Mesodermal cell (in vitro differentiated cells): ENCODE measurements at regions not wholly inside any gene's neighbourhood (a gene's known extent, or its start where the extent isn't known, plus 50 kb on each side); places are given as distances from the start of the nearest gene placed in this dataset.
"Not testable (repeated sequence)": the region's sequence is repeated elsewhere in the genome, so short reads cannot be mapped to it uniquely, and the experiment has no call there.

Experiments used
- H3K27ac ChIP-seq: 2 replicates; pipeline ENCODE4 v1.7.0; 2013; ENCODE audit warnings: mild to moderate bottlenecking, low read depth, low read length, moderate library complexity; ENCODE audit not compliant: severe bottlenecking
- H3K36me3 ChIP-seq: 2 replicates; pipeline ENCODE4 v1.7.1; 2013; ENCODE audit warnings: mild to moderate bottlenecking, low read length, moderate library complexity; ENCODE audit not compliant: control insufficient read depth, insufficient read depth
- H3K4me1 ChIP-seq: one replicate; pipeline ENCODE4 v1.7.1; 2013; ENCODE audit warnings: mild to moderate bottlenecking, low read length; ENCODE audit not compliant: insufficient read depth, control insufficient read depth, poor library complexity, severe bottlenecking
- H3K4me3 ChIP-seq: 2 replicates; pipeline ENCODE4 v1.7.0; 2013; ENCODE audit warnings: low read length, control low read depth, mild to moderate bottlenecking; ENCODE audit not compliant: insufficient read depth, poor library complexity, severe bottlenecking; ENCODE audit errors: extremely low read depth
- H3K9me3 ChIP-seq: 2 replicates; pipeline ENCODE4 v1.7.1; 2013; ENCODE audit warnings: mild to moderate bottlenecking, low read length, moderate library complexity; ENCODE audit not compliant: control insufficient read depth
- WGBS, 2 experiments: methylation state at CpG; one replicate each; pipeline ENCODE4 v1.1.5; 2013; ENCODE audit warnings: missing lambda C conversion rate in 2 of 2; ENCODE audit not compliant: insufficient coverage in 2 of 2; 5-methylcytosine and 5-hydroxymethylcytosine counted together

DNA sequence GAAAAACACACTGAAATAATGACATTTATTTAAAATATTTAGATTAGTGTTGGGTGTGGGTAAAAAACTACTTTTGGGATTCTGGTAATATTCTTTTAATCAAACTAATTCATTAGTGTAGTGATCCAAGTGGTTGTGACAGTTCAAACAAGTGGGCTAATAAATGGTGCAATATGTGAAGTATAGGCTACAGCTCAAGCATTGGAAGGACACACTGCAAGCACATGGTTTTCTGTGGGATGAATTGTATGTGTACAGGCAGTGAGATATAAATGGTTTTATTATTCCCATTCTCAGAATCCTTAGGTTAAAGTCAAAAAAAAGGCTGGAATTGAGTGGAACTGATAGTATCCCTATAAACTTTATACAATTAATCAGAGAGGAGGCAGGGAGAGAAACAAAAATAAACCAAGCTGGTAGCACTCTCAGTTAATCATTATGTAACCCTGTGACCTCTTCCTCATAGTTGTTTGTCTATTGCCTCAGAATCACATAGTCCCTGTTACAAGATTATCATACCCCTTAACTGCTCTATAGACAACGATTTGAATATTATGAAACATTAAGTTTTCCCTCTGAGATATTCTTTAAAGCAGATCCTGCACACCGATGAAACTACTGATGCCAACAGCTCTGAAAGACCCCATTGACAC lies 1755.4 kb upstream of the ACO1 start:
- Histone ChIP-seq H3K9me3 (no peaks in the 10 kb centered on the region), H3K4me3 (no peak overlapping the region), H3K27ac (peak overlapping the region; percentile 51), H3K36me3 (no peaks in the 10 kb centered on the region), H3K4me1 (peaks cover 8% of the 10 kb centered on the region)
- WGBS, 2 experiments = 95 to 100% methylated on average over 2 of the region's 2 CpGs

DNA sequence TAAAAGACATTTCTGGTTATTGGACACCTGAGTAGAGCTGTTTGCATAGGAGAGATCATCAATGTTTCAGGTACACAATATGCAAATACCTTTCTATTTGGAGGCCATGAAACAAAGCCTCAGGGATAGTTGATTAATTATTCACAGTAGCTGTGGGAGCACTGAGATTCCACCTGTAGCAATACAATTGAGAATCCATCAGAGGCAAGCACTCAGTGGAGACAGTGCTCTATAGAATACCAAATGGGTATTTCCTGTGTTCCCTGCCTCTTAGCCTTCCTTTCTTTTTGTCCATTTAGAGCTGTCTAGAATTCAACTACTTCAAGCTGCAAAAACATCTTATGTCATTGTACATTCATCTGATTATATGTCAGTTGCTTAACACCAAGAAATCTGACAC lies 1754.0 kb upstream of the ACO1 start:
- H3K36me3 ChIP-seq = no peaks in the 10 kb centered on the region
- no peak overlapping the region for H3K27ac ChIP-seq
- no peak overlapping the region for H3K4me3 ChIP-seq
- no peaks in the 10 kb centered on the region for H3K9me3 ChIP-seq
- H3K4me1 ChIP-seq = peaks cover 8% of the 10 kb centered on the region

DNA sequence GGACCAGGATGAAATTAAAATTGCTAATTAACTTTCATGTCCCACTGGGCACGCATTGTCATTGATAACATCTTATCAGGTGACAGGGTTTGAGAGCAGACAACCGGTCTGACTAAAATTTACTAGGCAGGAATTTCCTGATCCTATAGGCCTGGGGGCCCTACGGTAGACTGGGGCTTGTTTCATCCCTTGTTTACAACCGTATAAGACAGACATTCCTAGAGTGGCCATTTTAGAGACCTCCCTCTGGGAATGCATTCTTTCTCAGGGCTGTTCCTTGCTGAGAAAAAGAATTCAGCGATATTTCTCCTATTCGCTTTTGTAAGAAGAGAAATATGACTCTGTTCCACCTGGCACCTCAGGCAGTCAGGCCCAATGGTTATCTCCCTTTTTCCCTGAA lies 1737.8 kb upstream of the ACO1 start:
- H3K4me3 ChIP-seq, H3K27ac ChIP-seq, H3K9me3 ChIP-seq, H3K36me3 ChIP-seq, H3K4me1 ChIP-seq: not testable (repeated sequence)
- WGBS, 2 experiments = 87 to 91% methylated on average over 4 to 6 of the region's 6 CpGs

DNA sequence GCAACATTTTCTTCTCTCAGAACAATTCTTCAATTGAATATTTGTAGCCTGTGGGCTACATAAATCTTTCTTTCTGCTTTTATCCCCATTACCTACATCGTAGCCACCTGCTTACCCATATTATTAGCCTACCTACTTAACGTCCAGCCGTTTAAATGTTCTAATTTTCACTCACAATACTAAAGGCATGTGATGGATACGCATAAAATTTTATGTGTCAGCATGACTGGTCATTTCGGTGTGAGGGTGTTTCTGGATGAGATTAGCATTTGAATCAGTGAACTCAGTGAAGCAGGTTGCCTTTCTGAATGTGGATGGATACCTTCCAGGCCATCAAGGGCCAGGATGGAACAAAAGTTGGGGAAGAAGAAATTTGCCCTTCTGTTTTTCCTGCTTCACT lies 1722.5 kb upstream of the ACO1 start:
- WGBS, 2 experiments = 73 to 100% methylated on average over 1 to 3 of the region's 5 CpGs
- Histone ChIP-seq H3K9me3 (no peaks in the 10 kb centered on the region), H3K4me1 (no peaks in the 10 kb centered on the region), H3K4me3 (no peak overlapping the region), H3K27ac (no peak overlapping the region), H3K36me3 (no peaks in the 10 kb centered on the region)

DNA sequence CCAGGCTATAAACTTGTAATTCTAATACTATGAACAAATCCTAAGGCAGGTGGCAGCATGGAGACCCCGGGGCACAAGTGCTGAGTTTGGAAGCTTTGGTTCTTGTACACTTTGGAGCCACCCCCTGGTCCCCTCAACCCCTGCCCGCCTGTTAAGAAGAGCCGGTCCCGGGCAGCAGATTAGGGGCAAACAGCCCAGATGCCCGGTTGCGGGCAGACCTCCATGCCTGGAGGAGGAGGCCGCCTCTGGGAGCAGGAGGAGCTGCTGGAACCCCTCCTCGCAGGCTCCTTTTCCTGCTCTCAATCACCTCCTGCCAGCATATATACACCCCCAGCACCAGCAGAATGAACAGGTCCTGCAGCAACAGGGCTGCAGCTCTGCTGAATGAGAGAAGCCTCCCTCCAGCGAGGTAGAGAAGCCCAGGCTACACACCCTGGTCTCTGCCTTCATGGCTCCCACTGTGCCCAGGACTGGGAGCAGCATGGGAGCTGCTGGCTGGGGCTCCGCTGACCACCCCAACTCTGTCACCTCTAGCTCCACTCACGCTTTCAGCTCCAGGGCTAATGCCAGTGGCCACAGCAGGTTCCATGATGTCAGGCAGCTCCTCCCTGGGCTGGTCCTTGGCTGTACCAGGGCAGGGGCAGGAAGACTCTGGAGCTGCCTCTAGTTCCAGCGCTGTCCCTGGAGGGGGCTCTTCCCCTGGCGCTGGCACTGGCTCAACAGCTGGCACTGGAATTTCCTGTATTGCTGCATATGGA lies 1713.5 kb upstream of the ACO1 start:
- Histone ChIP-seq H3K9me3 (no peaks in the 10 kb centered on the region), H3K36me3 (no peaks in the 10 kb centered on the region), H3K4me1 (no peaks in the 10 kb centered on the region), H3K4me3 (no peak overlapping the region), H3K27ac (no peak overlapping the region)
- WGBS, 2 experiments = 90% methylated on average over 10 of the region's 13 CpGs

DNA sequence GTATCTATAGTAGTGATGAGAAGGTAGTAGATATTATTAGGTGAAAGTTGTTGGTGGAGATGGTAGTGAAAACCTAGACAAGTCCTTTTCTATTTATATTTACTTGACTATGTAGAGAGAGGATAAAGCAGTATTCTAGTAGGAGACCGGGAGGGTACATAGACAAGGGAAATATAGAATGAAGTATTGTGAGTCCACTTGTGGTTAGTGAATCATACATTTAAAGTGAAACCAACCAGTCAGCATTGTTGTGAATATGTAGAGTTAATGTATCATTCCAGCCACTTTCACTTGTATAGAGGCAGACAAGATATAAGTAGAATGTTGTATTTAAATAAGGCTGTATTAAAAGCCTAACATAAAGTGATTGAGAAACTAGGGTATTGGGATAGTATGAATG lies 1711.3 kb upstream of the ACO1 start:
- Histone ChIP-seq H3K36me3 (no peaks in the 10 kb centered on the region), H3K27ac (no peak overlapping the region), H3K4me1 (no peaks in the 10 kb centered on the region), H3K4me3 (no peak overlapping the region), H3K9me3 (no peaks in the 10 kb centered on the region)
- no CpG with 5 or more reads among the region's 1 CpG for WGBS, 2 experiments

DNA sequence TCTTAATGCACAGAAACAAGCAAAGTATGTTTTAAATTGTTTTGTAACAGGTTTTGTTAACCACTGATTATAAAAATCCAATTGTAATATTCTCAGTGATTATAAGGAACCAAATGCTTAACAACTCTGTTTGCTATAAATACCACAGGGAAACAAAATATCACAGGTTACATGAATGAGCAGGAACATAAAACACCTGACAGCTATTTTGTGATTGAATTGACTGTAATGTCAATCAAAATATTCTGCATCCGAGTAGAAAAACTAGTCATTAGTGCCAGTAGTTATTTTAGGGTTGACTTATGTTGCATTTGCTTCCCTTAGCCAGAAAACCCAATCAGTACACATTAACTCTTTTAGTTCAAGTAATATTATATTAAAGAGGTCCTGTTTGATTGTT lies 1707.8 kb upstream of the ACO1 start:
- Histone ChIP-seq H3K27ac (no peak overlapping the region), H3K4me3 (no peak overlapping the region), H3K36me3 (no peaks in the 10 kb centered on the region), H3K4me1 (no peaks in the 10 kb centered on the region), H3K9me3 (no peaks in the 10 kb centered on the region)
- WGBS, 2 experiments = no CpG with 5 or more reads among the region's 1 CpG

DNA sequence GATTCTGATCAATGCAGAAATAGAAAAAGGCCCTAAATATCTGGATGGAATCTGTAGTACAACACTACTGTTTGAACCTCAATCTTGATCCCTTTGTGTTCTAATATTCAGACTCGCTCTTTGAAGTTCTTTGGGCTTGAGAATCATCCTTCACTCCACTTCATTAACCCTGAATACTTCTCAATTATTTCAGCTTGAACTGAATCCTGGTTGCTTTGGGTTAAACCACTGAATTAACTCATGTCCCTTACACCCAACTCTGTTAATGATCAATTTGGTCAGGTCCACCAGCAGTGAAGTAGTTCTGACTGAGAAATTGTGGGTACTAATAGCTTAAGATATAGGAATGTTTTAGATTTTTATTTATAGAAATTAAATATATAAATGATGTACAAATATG lies 1707.2 kb upstream of the ACO1 start:
- 20% methylated on average over 1 of the region's 1 CpG; no CpG with 5 or more reads in 1 of the 2 experiments for WGBS, 2 experiments
- Histone ChIP-seq H3K9me3 (no peaks in the 10 kb centered on the region), H3K4me1 (no peaks in the 10 kb centered on the region), H3K4me3 (no peak overlapping the region), H3K27ac (no peak overlapping the region), H3K36me3 (no peaks in the 10 kb centered on the region)

DNA sequence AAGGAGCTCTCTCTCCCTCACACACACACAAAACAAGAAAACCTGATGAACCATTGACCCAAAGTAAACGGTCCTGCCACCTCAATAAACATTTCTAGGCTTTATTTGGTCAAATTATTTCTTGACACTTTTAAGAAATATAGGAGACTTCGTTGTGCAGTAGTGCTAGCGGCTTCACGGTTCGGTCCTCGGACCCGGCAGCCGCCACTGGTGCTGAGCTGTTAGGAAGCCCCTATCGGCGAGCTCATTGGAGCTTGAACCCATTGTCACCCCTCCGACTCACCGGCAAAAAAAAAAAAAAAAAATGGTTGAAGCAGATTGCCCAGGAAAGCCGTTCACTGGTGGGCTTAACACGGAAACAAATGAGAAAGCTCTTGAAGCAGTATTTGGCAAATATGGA lies 1695.6 kb upstream of the ACO1 start:
- no peaks in the 10 kb centered on the region for H3K36me3 ChIP-seq
- no peak overlapping the region for H3K27ac ChIP-seq
- H3K9me3 ChIP-seq = no peaks in the 10 kb centered on the region
- WGBS, 2 experiments = 88 to 95% methylated on average over 11 to 13 of the region's 14 CpGs
- no peak overlapping the region for H3K4me3 ChIP-seq
- H3K4me1 ChIP-seq = no peaks in the 10 kb centered on the region

DNA sequence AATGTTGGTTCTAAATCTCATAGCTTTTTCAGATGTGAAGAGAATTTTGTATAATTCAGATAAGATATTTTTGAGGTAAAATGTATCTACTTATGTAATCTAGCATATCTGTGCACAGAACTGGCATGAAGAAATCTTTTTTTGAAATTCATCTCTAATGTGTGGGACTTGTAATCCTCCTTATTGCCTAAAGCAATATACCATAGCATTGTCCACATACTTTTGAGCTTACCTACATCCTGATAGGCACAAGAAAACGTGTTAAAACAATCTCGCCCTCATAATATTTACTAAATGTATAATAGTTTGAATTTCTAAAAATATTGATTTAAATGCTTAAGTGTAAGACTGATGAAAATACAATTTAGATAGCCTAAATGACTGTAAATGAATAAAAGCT lies 1686.5 kb upstream of the ACO1 start:
- Histone ChIP-seq H3K9me3 (no peaks in the 10 kb centered on the region), H3K27ac (no peak overlapping the region), H3K36me3 (no peaks in the 10 kb centered on the region), H3K4me1 (no peaks in the 10 kb centered on the region), H3K4me3 (no peak overlapping the region)
- WGBS, 2 experiments = no CpG with 5 or more reads among the region's 2 CpGs

DNA sequence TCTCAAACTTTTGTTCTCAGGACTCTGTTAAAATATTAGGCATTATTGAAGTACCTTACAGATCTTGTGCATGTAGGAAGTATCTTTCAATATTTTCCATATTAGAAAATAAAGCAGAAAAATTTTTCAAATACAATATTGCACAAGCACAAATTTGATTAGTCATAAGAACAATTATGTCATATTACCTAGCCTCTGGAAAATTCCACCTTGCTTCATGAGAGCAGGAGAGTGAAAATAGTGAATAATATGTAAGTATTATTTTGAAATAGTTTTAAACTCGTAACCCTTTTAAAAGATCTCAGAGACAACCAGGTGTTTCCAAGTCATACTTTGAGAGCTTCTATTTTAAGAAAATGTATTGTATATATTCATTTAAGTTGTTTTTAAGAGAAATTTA lies 1672.9 kb upstream of the ACO1 start:
- Histone ChIP-seq H3K36me3 (no peaks in the 10 kb centered on the region), H3K4me3 (no peak overlapping the region), H3K27ac (no peak overlapping the region), H3K9me3 (no peaks in the 10 kb centered on the region), H3K4me1 (no peaks in the 10 kb centered on the region)
- WGBS, 2 experiments = no CpG with 5 or more reads among the region's 1 CpG
